H1 (cell line): ENCODE measurements at regions not wholly inside any gene's neighbourhood (a gene's known extent, or its start where the extent isn't known, plus 50 kb on each side); places are given as distances from the start of the nearest gene placed in this dataset.

Source experiments
- CTCF ChIA-PET: fragments of 300-600 bp; sonication (Branson Sonifier 250); formaldehyde crosslinking; loops from one replicate; lab custom pipeline; 2021; ENCODE audit not compliant: partially characterized antibody; lab: Charles Lee
- POLR2A ChIA-PET: fragments of 300-600 bp; sonication (Branson Sonifier 250); formaldehyde crosslinking; loops from one replicate; lab custom pipeline; 2021; ENCODE audit warnings: inconsistent platforms; ENCODE audit not compliant: partially characterized antibody; lab: Charles Lee
- DNase-seq, 2 experiments: peaks; one replicate each; pipeline versions ENCODE4 v3.0.0 to v3.0.0-alpha.2; 2010 to 2022; ENCODE audit warnings: low spot score in 2 of 2, low read depth in 1 of 2, mixed read lengths in 1 of 2
- FAIRE-seq: peaks from 2 replicates; lab custom pipeline; 2011; peaks lifted over from hg19 to GRCh38; lab: Jason Lieb, UNC
- H2AFZ ChIP-seq: 2 replicates; pipeline ENCODE4 v1.8.1; 2012; ENCODE audit warnings: low read length, inconsistent platforms
- H2AK5ac ChIP-seq: 2 replicates; pipeline ENCODE4 v1.6.1; 2013; ENCODE audit warnings: low read depth, low read length
- H2BK120ac ChIP-seq: replicated peaks from 2 replicates; pipeline ENCODE3; 2013; ENCODE audit warnings: low read depth, low read length, inconsistent platforms
- H2BK12ac ChIP-seq: 2 replicates; pipeline ENCODE4 v1.6.1; 2013; ENCODE audit warnings: low read depth, low read length
- H2BK15ac ChIP-seq: 2 replicates; pipeline ENCODE4 v1.6.1; 2013; ENCODE audit warnings: low read length
- H2BK20ac ChIP-seq: 2 replicates; pipeline ENCODE4 v1.6.1; 2013; ENCODE audit warnings: low read length
- H2BK5ac ChIP-seq: 2 replicates; pipeline ENCODE4 v1.6.1; 2013; ENCODE audit warnings: low read depth, low read length
- H3K14ac ChIP-seq: 2 replicates; pipeline ENCODE4 v1.6.1; 2013; ENCODE audit warnings: inconsistent platforms; ENCODE audit not compliant: insufficient read length
- H3K18ac ChIP-seq: 2 replicates; pipeline ENCODE4 v1.6.1; 2013; ENCODE audit warnings: low read length; ENCODE audit errors: extremely low read depth
- H3K23ac ChIP-seq: 2 replicates; pipeline ENCODE4 v1.6.1; 2013; ENCODE audit warnings: inconsistent platforms; ENCODE audit not compliant: insufficient read length
- H3K23me2 ChIP-seq: 2 replicates; pipeline ENCODE4 v1.6.1; 2013; ENCODE audit warnings: low read depth, low read length
- H3K27ac ChIP-seq: 2 replicates; pipeline ENCODE4 v1.6.1; 2011; ENCODE audit warnings: low read depth, low read length, inconsistent platforms
- H3K27me3 ChIP-seq, 4 experiments: replicated peaks in 1 of 4; 1 replicate in 1 of 4; 2 replicates in 3 of 4; pipeline versions ENCODE4 v1.6.1 to v1.8.1; 2011 to 2013; ENCODE audit warnings: low read length in 3 of 4, mild to moderate bottlenecking in 3 of 4, inconsistent platforms in 2 of 4, mixed read lengths in 2 of 4, moderate library complexity in 1 of 4; ENCODE audit not compliant: control insufficient read depth in 3 of 4, insufficient read depth in 3 of 4; ENCODE audit errors: extremely low read depth in 1 of 4
- H3K36me3 ChIP-seq, 4 experiments: 2 replicates each; pipeline versions ENCODE4 v1.6.1 to v1.8.1; 2011 to 2013; ENCODE audit warnings: mild to moderate bottlenecking in 4 of 4, low read length in 3 of 4, moderate library complexity in 2 of 4, control low read depth in 1 of 4, inconsistent platforms in 1 of 4; ENCODE audit not compliant: insufficient read depth in 4 of 4, control insufficient read depth in 2 of 4
- H3K4ac ChIP-seq: replicated peaks from 2 replicates; pipeline ENCODE3; 2013; ENCODE audit warnings: low read length, low read depth, mixed read lengths, inconsistent platforms; ENCODE audit not compliant: insufficient read length
- H3K4me1 ChIP-seq, 4 experiments: replicated peaks in 1 of 4; 1 replicate in 1 of 4; 2 replicates in 3 of 4; pipeline versions ENCODE4 v1.6.1 to v1.8.1; 2011 to 2013; ENCODE audit warnings: low read length in 3 of 4, inconsistent platforms in 2 of 4, mixed read lengths in 1 of 4; ENCODE audit not compliant: insufficient read depth in 4 of 4, control insufficient read depth in 3 of 4
- H3K4me2 ChIP-seq, 2 experiments: 2 replicates each; pipeline versions ENCODE4 v1.6.1 to v1.8.1; 2011 to 2013; ENCODE audit warnings: low read depth in 2 of 2, low read length in 2 of 2, control low read depth in 1 of 2, inconsistent platforms in 1 of 2, mild to moderate bottlenecking in 1 of 2; ENCODE audit not compliant: insufficient read depth in 1 of 2
- H3K4me3 ChIP-seq, 4 experiments: fragments of 200-600, 300-600 bp in 1 of 4; sonication (generic), shearing (Covaris generic), sonication (Bioruptor Twin) in 1 of 4; 2 replicates each; pipeline versions ENCODE4 v1.5.1 to v1.8.1; 2011 to 2016; ENCODE audit warnings: low read length in 4 of 4, low read depth in 3 of 4, control low read depth in 2 of 4, inconsistent platforms in 2 of 4, mild to moderate bottlenecking in 2 of 4, mixed read lengths in 1 of 4, moderate library complexity in 1 of 4; ENCODE audit not compliant: insufficient read depth in 2 of 4; ENCODE audit errors: extremely low read depth in 1 of 4
- H3K56ac ChIP-seq: replicated peaks from 2 replicates; pipeline ENCODE3; 2013; ENCODE audit warnings: low read depth, mild to moderate bottlenecking, mixed read lengths, low read length, inconsistent platforms; ENCODE audit not compliant: insufficient read length
- H3K79me1 ChIP-seq: 2 replicates; pipeline ENCODE4 v1.6.1; 2013; ENCODE audit warnings: low read depth, low read length, control low read depth
- H3K79me2 ChIP-seq, 2 experiments: 2 replicates each; pipeline versions ENCODE4 v1.6.1 to v1.8.1; 2012 to 2013; ENCODE audit warnings: low read length in 2 of 2, mild to moderate bottlenecking in 2 of 2, inconsistent platforms in 1 of 2; ENCODE audit not compliant: insufficient read depth in 2 of 2, control insufficient read depth in 1 of 2
- H3K9ac ChIP-seq, 4 experiments: replicated peaks in 1 of 4; 1 replicate in 1 of 4; 2 replicates in 3 of 4; pipeline versions ENCODE4 v1.6.1 to v1.8.1; 2011 to 2013; ENCODE audit warnings: low read depth in 3 of 4, low read length in 3 of 4, control low read depth in 2 of 4, mild to moderate bottlenecking in 2 of 4, moderate library complexity in 2 of 4, inconsistent platforms in 1 of 4; ENCODE audit errors: extremely low read depth in 1 of 4
- H3K9me3 ChIP-seq, 2 experiments: 2 replicates each; pipeline versions ENCODE4 v1.6.1 to v1.8.1; 2012 to 2013; ENCODE audit warnings: mild to moderate bottlenecking in 2 of 2, moderate library complexity in 2 of 2, control low read depth in 1 of 2, inconsistent platforms in 1 of 2, low read depth in 1 of 2, low read length in 1 of 2, mixed read lengths in 1 of 2; ENCODE audit not compliant: insufficient read depth in 2 of 2
- H4K20me1 ChIP-seq, 2 experiments: replicated peaks in 1 of 2; 2 replicates each; pipeline versions ENCODE3 to v1.8.1; 2011 to 2013; ENCODE audit warnings: inconsistent platforms in 2 of 2, low read length in 2 of 2, mild to moderate bottlenecking in 1 of 2; ENCODE audit not compliant: insufficient read depth in 2 of 2, control insufficient read depth in 1 of 2
- H4K5ac ChIP-seq: 2 replicates; pipeline ENCODE4 v1.6.1; 2013; ENCODE audit warnings: low read length, low read depth, mixed read lengths, inconsistent platforms; ENCODE audit not compliant: insufficient read length
- H4K8ac ChIP-seq: 2 replicates; pipeline ENCODE4 v1.8.0; 2013; ENCODE audit warnings: mild to moderate bottlenecking, moderate library complexity, low read length, inconsistent platforms; ENCODE audit not compliant: insufficient read depth; ENCODE audit errors: extremely low read depth
- H4K91ac ChIP-seq: replicated peaks from 2 replicates; pipeline ENCODE3; 2013; ENCODE audit warnings: low read length, mixed read lengths, inconsistent platforms; ENCODE audit not compliant: insufficient read length
- ASH2L ChIP-seq: fragments of 200-600, 300-600 bp; sonication (generic); IDR thresholded peaks from one replicate; pipeline ENCODE4 v1.7.1; 2017; ENCODE audit warnings: low read length
- CHD1 ChIP-seq: IDR thresholded peaks from 2 replicates; pipeline ENCODE4 v1.6.1; 2012; ENCODE audit warnings: low read depth, low read length, improper control_type of control experiment
- RAD21 ChIP-seq, 2 experiments: IDR thresholded peaks in 1 of 2; conservative IDR thresholded peaks in 1 of 2; 2 replicates each; pipeline ENCODE4 v1.6.1; 2011; ENCODE audit warnings: low read depth in 2 of 2, low read length in 2 of 2, improper control_type of control experiment in 1 of 2, inconsistent platforms in 1 of 2, mild to moderate bottlenecking in 1 of 2, moderate library complexity in 1 of 2
- WGBS, 2 experiments: shearing (Covaris generic) in 1 of 2; methylation state at CpG; one replicate each; pipeline versions ENCODE4 v1.1.6 to v1.1.7; 2013 to 2015; ENCODE audit warnings: low lambda C conversion rate in 2 of 2, mixed read lengths in 2 of 2, inconsistent platforms in 1 of 2, low coverage in 1 of 2, missing lambda C conversion rate in 1 of 2; ENCODE audit not compliant: insufficient replicate concordance in 2 of 2, insufficient coverage in 1 of 2, insufficient read length in 1 of 2; ENCODE audit errors: extremely low coverage in 1 of 2, missing lambda C conversion rate in 1 of 2; 5-methylcytosine and 5-hydroxymethylcytosine counted together
- TF ChIP-seq, protein P1 (sequence below), 3 experiments: IDR thresholded peaks; 1 replicate in 2 of 3; 2 replicates in 1 of 3; pipeline versions ENCODE4 v1.5.1 to v1.6.1; 2011; ENCODE audit warnings: low read length in 3 of 3, mild to moderate bottlenecking in 3 of 3, inconsistent platforms in 2 of 3, low read depth in 1 of 3, moderate library complexity in 1 of 3; ENCODE audit not compliant: insufficient read depth in 1 of 3; ENCODE audit errors: control extremely low read depth in 1 of 3

DNA sequence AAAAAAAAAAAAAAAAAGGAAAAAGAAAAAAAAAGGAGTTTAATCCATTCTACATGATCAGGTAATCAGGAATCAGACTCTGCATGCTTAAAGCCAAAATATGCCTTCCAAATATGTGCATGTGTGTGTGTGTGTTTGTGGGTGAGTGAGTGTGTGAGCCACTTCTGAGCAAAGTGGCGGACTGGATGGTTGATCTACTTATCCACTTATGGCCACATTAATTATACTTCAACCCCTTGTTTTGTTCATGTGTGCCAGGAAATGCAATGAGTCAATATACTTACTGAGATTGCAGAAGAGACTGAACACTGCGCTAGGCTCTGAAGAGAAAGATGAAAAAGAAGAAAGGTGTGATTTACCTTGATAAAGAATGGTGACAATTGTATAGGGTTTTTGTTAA is 586.5 kb upstream of the NXPH2 start:
- no peak for FAIRE-seq
- H2BK12ac ChIP-seq, result no peak overlapping the region
- H2BK120ac ChIP-seq, result no peak overlapping the region
- no peak overlapping the region for H3K4ac ChIP-seq
- H3K36me3 ChIP-seq, result no peaks in the 10 kb centered on the region
- WGBS, 2 experiments, result 96% methylated on average over 2 of the region's 2 CpGs; no CpG with 5 or more reads in 1 of the 2 experiments
- H4K91ac ChIP-seq, result no peak overlapping the region
- no peak overlapping the region for H3K18ac ChIP-seq
- no peak overlapping the region for H2AFZ ChIP-seq
- H2BK15ac ChIP-seq, result no peak overlapping the region
- no peaks in the 10 kb centered on the region for H3K9me3 ChIP-seq
- H4K8ac ChIP-seq, result no peak overlapping the region
- H3K23ac ChIP-seq, result no peak overlapping the region
- TF ChIP-seq, protein P1, sequence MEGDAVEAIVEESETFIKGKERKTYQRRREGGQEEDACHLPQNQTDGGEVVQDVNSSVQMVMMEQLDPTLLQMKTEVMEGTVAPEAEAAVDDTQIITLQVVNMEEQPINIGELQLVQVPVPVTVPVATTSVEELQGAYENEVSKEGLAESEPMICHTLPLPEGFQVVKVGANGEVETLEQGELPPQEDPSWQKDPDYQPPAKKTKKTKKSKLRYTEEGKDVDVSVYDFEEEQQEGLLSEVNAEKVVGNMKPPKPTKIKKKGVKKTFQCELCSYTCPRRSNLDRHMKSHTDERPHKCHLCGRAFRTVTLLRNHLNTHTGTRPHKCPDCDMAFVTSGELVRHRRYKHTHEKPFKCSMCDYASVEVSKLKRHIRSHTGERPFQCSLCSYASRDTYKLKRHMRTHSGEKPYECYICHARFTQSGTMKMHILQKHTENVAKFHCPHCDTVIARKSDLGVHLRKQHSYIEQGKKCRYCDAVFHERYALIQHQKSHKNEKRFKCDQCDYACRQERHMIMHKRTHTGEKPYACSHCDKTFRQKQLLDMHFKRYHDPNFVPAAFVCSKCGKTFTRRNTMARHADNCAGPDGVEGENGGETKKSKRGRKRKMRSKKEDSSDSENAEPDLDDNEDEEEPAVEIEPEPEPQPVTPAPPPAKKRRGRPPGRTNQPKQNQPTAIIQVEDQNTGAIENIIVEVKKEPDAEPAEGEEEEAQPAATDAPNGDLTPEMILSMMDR (IDR thresholded peaks at IDR 0.05; ENCODE audit: control extremely low read depth in 1 of 3, insufficient read depth in 1 of 3, low read depth in 1 of 3, low read length in 3 of 3), result no peak
- TF ChIP-seq CHD1 (no peak), ASH2L (no peak), RAD21 (IDR thresholded peaks at IDR 0.05 in 1 of 2, conservative IDR thresholded peaks at IDR 0.05 in 1 of 2; ENCODE audit: low read depth in 2 of 2, low read length in 2 of 2) (no peak)
- no peaks in the 10 kb centered on the region; the same call in 1 of the 2 replicates for H3K23me2 ChIP-seq
- H2BK5ac ChIP-seq, result no peak overlapping the region
- no peak overlapping the region for H3K14ac ChIP-seq
- no peak overlapping the region for H3K4me3 ChIP-seq
- no peak for DNase-seq
- no peak overlapping the region for H4K5ac ChIP-seq
- no peak overlapping the region for H3K4me2 ChIP-seq
- peaks cover 1 to 14% (median 9%) of the 10 kb centered on the region in 4 experiments; a peak in 5 of 7 replicates for H3K27me3 ChIP-seq
- no peak overlapping the region for H2AK5ac ChIP-seq
- H3K4me1 ChIP-seq, result peaks cover 0 to 10% (median 0%) of the 10 kb centered on the region in 4 experiments; a peak in 1 of 7 replicates
- ChIA-PET CTCF (interaction anchor here (0.7 kb wide), 1 partner anchor 178 kb away, joined by 3 read pairs; no protein-coding TSS in a partner anchor), POLR2A (no interaction called here)
- no peaks in the 10 kb centered on the region for H3K79me1 ChIP-seq
- no peak overlapping the region for H3K56ac ChIP-seq
- no peak overlapping the region for H3K27ac ChIP-seq
- H4K20me1 ChIP-seq, result no peaks in the 10 kb centered on the region
- no peak overlapping the region for H3K9ac ChIP-seq
- no peaks in the 10 kb centered on the region for H3K79me2 ChIP-seq
- no peak overlapping the region for H2BK20ac ChIP-seq
